ENCODE measurements at regions not wholly inside any gene's neighbourhood (a gene's known extent, or its start where the extent isn't known, plus 50 kb on each side); places are given as distances from the start of the nearest gene placed in this dataset.

GRCh38 chr3:187871204-187871591, 125.9 kb upstream of the BCL6 start:
- no peak for ATAC-seq (replicated peaks in 1 of 4)
- CTCF ChIA-PET, result interaction anchor here in 1 of 2 donors (1.0 kb wide), 1 partner anchor 56 kb away, joined by 3 read pairs; no protein-coding TSS in a partner anchor
- no peak overlapping the region for H3K4me3 ChIP-seq (ENCODE audit: control insufficient read depth in 1 of 2, extremely low read depth in 1 of 2, low read length in 1 of 2)
- no peaks in the 10 kb centered on the region for H3K9me3 Mint-ChIP-seq
- no peak overlapping the region for H3K27ac ChIP-seq (ENCODE audit: low read length)
- H3K4me1 Mint-ChIP-seq, result no peaks in the 10 kb centered on the region
- POLR2A ChIA-PET, result no interaction called here
- H3K9me3 ChIP-seq, result no peaks in the 10 kb centered on the region
- no peak overlapping the region for H3K27ac Mint-ChIP-seq
- no peaks in the 10 kb centered on the region for H3K4me1 ChIP-seq (ENCODE audit: control insufficient read depth in 1 of 2, extremely low read depth in 1 of 2, insufficient read depth in 2 of 2, low read length in 2 of 2)
- no peak overlapping the region for H3K4me3 Mint-ChIP-seq
- H3K27me3 Mint-ChIP-seq, result no peaks in the 10 kb centered on the region
- no peak for DNase-seq
- H3K36me3 Mint-ChIP-seq, result no peaks in the 10 kb centered on the region
- no peaks in the 10 kb centered on the region for H3K36me3 ChIP-seq (ENCODE audit: control insufficient read depth in 2 of 2, extremely low read depth in 1 of 2, insufficient read depth in 1 of 2, low read length in 1 of 2)
- H3K27me3 ChIP-seq (replicated peaks in 1 of 2; ENCODE audit: control insufficient read depth in 2 of 2, extremely low read depth in 1 of 2, insufficient read depth in 2 of 2, low read length in 1 of 2), result no peaks in the 10 kb centered on the region

- no peaks in the 10 kb centered on the region for H3K36me3 Mint-ChIP-seq
- H3K4me3 ChIP-seq (ENCODE audit: control insufficient read depth in 1 of 2, extremely low read depth in 1 of 2, low read length in 1 of 2), result no peak overlapping the region
- H3K4me1 ChIP-seq (ENCODE audit: control insufficient read depth in 1 of 2, extremely low read depth in 1 of 2, insufficient read depth in 2 of 2, low read length in 2 of 2), result no peaks in the 10 kb centered on the region
- H3K27me3 Mint-ChIP-seq, result no peaks in the 10 kb centered on the region
- DNase-seq (no peak), ATAC-seq (replicated peaks in 1 of 4) (no peak)
- H3K9me3 Mint-ChIP-seq, result no peaks in the 10 kb centered on the region
- no peaks in the 10 kb centered on the region for H3K9me3 ChIP-seq
- CTCF ChIA-PET, result interaction anchor here in 1 of 2 donors (1.0 kb wide), 1 partner anchor 55 kb away, joined by 3 read pairs; no protein-coding TSS in a partner anchor
- no peak overlapping the region for H3K27ac Mint-ChIP-seq
- POLR2A ChIA-PET, result no interaction called here
- no peaks in the 10 kb centered on the region for H3K27me3 ChIP-seq (replicated peaks in 1 of 2; ENCODE audit: control insufficient read depth in 2 of 2, extremely low read depth in 1 of 2, insufficient read depth in 2 of 2, low read length in 1 of 2)
- no peaks in the 10 kb centered on the region for H3K4me1 Mint-ChIP-seq
- no peaks in the 10 kb centered on the region for H3K36me3 ChIP-seq (ENCODE audit: control insufficient read depth in 2 of 2, extremely low read depth in 1 of 2, insufficient read depth in 1 of 2, low read length in 1 of 2)
- no peak overlapping the region for H3K4me3 Mint-ChIP-seq
- WGBS (ENCODE audit: insufficient coverage), result no CpG with 5 or more reads among the region's 1 CpG
- H3K27ac ChIP-seq (ENCODE audit: low read length), result no peak overlapping the region
Measured at GRCh38 chr3:187871848-187872247, 126.6 kb upstream of the BCL6 start.

GRCh38 chr3:187873843-187874242, 128.6 kb upstream of the BCL6 start:
- Mint-ChIP-seq H3K4me3 (no peak overlapping the region), H3K36me3 (no peaks in the 10 kb centered on the region), H3K9me3 (no peaks in the 10 kb centered on the region), H3K4me1 (no peaks in the 10 kb centered on the region), H3K27me3 (no peaks in the 10 kb centered on the region), H3K27ac (no peak overlapping the region)
- WGBS (ENCODE audit: insufficient coverage), result no CpG with 5 or more reads among the region's 1 CpG
- no peak for ATAC-seq (replicated peaks in 1 of 4)
- Histone ChIP-seq H3K36me3 (ENCODE audit: control insufficient read depth in 2 of 2, extremely low read depth in 1 of 2, insufficient read depth in 1 of 2, low read length in 1 of 2) (no peaks in the 10 kb centered on the region), H3K4me3 (ENCODE audit: control insufficient read depth in 1 of 2, extremely low read depth in 1 of 2, low read length in 1 of 2) (no peak overlapping the region), H3K9me3 (no peaks in the 10 kb centered on the region), H3K27ac (ENCODE audit: low read length) (no peak overlapping the region), H3K27me3 (replicated peaks in 1 of 2; ENCODE audit: control insufficient read depth in 2 of 2, extremely low read depth in 1 of 2, insufficient read depth in 2 of 2, low read length in 1 of 2) (no peaks in the 10 kb centered on the region), H3K4me1 (ENCODE audit: control insufficient read depth in 1 of 2, extremely low read depth in 1 of 2, insufficient read depth in 2 of 2, low read length in 2 of 2) (no peaks in the 10 kb centered on the region)
- ChIA-PET CTCF (no interaction called here), POLR2A (no interaction called here)
- DNase-seq, result no peak

- Histone ChIP-seq H3K4me3 (ENCODE audit: control insufficient read depth in 1 of 2, extremely low read depth in 1 of 2, low read length in 1 of 2) (no peak overlapping the region), H3K27ac (ENCODE audit: low read length) (no peak overlapping the region), H3K27me3 (replicated peaks in 1 of 2; ENCODE audit: control insufficient read depth in 2 of 2, extremely low read depth in 1 of 2, insufficient read depth in 2 of 2, low read length in 1 of 2) (no peaks in the 10 kb centered on the region), H3K9me3 (no peaks in the 10 kb centered on the region), H3K36me3 (ENCODE audit: control insufficient read depth in 2 of 2, extremely low read depth in 1 of 2, insufficient read depth in 1 of 2, low read length in 1 of 2) (no peaks in the 10 kb centered on the region), H3K4me1 (ENCODE audit: control insufficient read depth in 1 of 2, extremely low read depth in 1 of 2, insufficient read depth in 2 of 2, low read length in 2 of 2) (no peaks in the 10 kb centered on the region)
- no peaks in the 10 kb centered on the region for H3K4me1 Mint-ChIP-seq
- ChIA-PET POLR2A (no interaction called here), CTCF (no interaction called here)
- 100% methylated on average over 1 of the region's 4 CpGs for WGBS (ENCODE audit: insufficient coverage)
- ATAC-seq (replicated peaks in 1 of 4) (no peak), DNase-seq (no peak)
- H3K4me3 Mint-ChIP-seq, result no peak overlapping the region
- H3K36me3 Mint-ChIP-seq, result no peaks in the 10 kb centered on the region
- no peaks in the 10 kb centered on the region for H3K27me3 Mint-ChIP-seq
- no peak overlapping the region for H3K27ac Mint-ChIP-seq
- no peaks in the 10 kb centered on the region for H3K9me3 Mint-ChIP-seq
Measured at GRCh38 chr3:187875863-187876262, 130.6 kb upstream of the BCL6 start.

GRCh38 chr3:187878772-187879518, 133.7 kb upstream of the BCL6 start:
- no peaks in the 10 kb centered on the region for H3K27me3 Mint-ChIP-seq
- no peak for DNase-seq
- no peak for ATAC-seq (replicated peaks in 1 of 4)
- ChIA-PET POLR2A (interaction anchor here in 1 of 2 donors (0.6 kb wide), 1 partner anchor 262 kb away, joined by 4 read pairs; no protein-coding TSS in a partner anchor), CTCF (interaction anchor here (0.6 kb wide), 2 partner anchors 9 to 429 kb away, joined by 3 to 5 read pairs; no protein-coding TSS in a partner anchor)
- H3K27ac Mint-ChIP-seq, result no peak overlapping the region
- no peaks in the 10 kb centered on the region for H3K9me3 ChIP-seq
- no CpG with 5 or more reads among the region's 4 CpGs for WGBS (ENCODE audit: insufficient coverage)
- H3K36me3 ChIP-seq (ENCODE audit: control insufficient read depth in 2 of 2, extremely low read depth in 1 of 2, insufficient read depth in 1 of 2, low read length in 1 of 2), result no peaks in the 10 kb centered on the region
- no peaks in the 10 kb centered on the region for H3K4me1 Mint-ChIP-seq
- H3K4me3 Mint-ChIP-seq, result no peak overlapping the region
- no peaks in the 10 kb centered on the region for H3K27me3 ChIP-seq (replicated peaks in 1 of 2; ENCODE audit: control insufficient read depth in 2 of 2, extremely low read depth in 1 of 2, insufficient read depth in 2 of 2, low read length in 1 of 2)
- no peaks in the 10 kb centered on the region for H3K36me3 Mint-ChIP-seq
- H3K27ac ChIP-seq (ENCODE audit: low read length), result no peak overlapping the region
- no peaks in the 10 kb centered on the region for H3K9me3 Mint-ChIP-seq
- H3K4me1 ChIP-seq (ENCODE audit: control insufficient read depth in 1 of 2, extremely low read depth in 1 of 2, insufficient read depth in 2 of 2, low read length in 2 of 2), result no peaks in the 10 kb centered on the region
- H3K4me3 ChIP-seq (ENCODE audit: control insufficient read depth in 1 of 2, extremely low read depth in 1 of 2, low read length in 1 of 2), result no peak overlapping the region

- H3K9me3 ChIP-seq, result no peaks in the 10 kb centered on the region
- H3K27me3 ChIP-seq (replicated peaks in 1 of 2; ENCODE audit: control insufficient read depth in 2 of 2, extremely low read depth in 1 of 2, insufficient read depth in 2 of 2, low read length in 1 of 2), result no peaks in the 10 kb centered on the region
- Mint-ChIP-seq H3K4me3 (no peak overlapping the region), H3K36me3 (no peaks in the 10 kb centered on the region), H3K27ac (no peak overlapping the region), H3K9me3 (no peaks in the 10 kb centered on the region), H3K4me1 (no peaks in the 10 kb centered on the region), H3K27me3 (no peaks in the 10 kb centered on the region)
- H3K4me1 ChIP-seq (ENCODE audit: control insufficient read depth in 1 of 2, extremely low read depth in 1 of 2, insufficient read depth in 2 of 2, low read length in 2 of 2), result no peaks in the 10 kb centered on the region
- H3K36me3 ChIP-seq (ENCODE audit: control insufficient read depth in 2 of 2, extremely low read depth in 1 of 2, insufficient read depth in 1 of 2, low read length in 1 of 2), result no peaks in the 10 kb centered on the region
- POLR2A ChIA-PET, result no interaction called here
- no CpG with 5 or more reads among the region's 1 CpG for WGBS (ENCODE audit: insufficient coverage)
- ATAC-seq (replicated peaks in 1 of 4) (no peak), DNase-seq (no peak)
- H3K27ac ChIP-seq (ENCODE audit: low read length), result no peak overlapping the region
- CTCF ChIA-PET, result no interaction called here
- H3K4me3 ChIP-seq (ENCODE audit: control insufficient read depth in 1 of 2, extremely low read depth in 1 of 2, low read length in 1 of 2), result no peak overlapping the region
Measured at GRCh38 chr3:187880441-187880840, 135.2 kb upstream of the BCL6 start.

GRCh38 chr3:187880851-187881250, 135.6 kb upstream of the BCL6 start:
- H3K27me3 Mint-ChIP-seq, result no peaks in the 10 kb centered on the region
- no peak overlapping the region for H3K4me3 ChIP-seq (ENCODE audit: control insufficient read depth in 1 of 2, extremely low read depth in 1 of 2, low read length in 1 of 2)
- H3K4me1 Mint-ChIP-seq, result no peaks in the 10 kb centered on the region
- no peaks in the 10 kb centered on the region for H3K27me3 ChIP-seq (replicated peaks in 1 of 2; ENCODE audit: control insufficient read depth in 2 of 2, extremely low read depth in 1 of 2, insufficient read depth in 2 of 2, low read length in 1 of 2)
- no peaks in the 10 kb centered on the region for H3K4me1 ChIP-seq (ENCODE audit: control insufficient read depth in 1 of 2, extremely low read depth in 1 of 2, insufficient read depth in 2 of 2, low read length in 2 of 2)
- H3K36me3 ChIP-seq (ENCODE audit: control insufficient read depth in 2 of 2, extremely low read depth in 1 of 2, insufficient read depth in 1 of 2, low read length in 1 of 2), result no peaks in the 10 kb centered on the region
- H3K36me3 Mint-ChIP-seq, result no peaks in the 10 kb centered on the region
- H3K4me3 Mint-ChIP-seq, result no peak overlapping the region
- WGBS (ENCODE audit: insufficient coverage), result no CpG with 5 or more reads among the region's 1 CpG
- no peaks in the 10 kb centered on the region for H3K9me3 Mint-ChIP-seq
- H3K9me3 ChIP-seq, result no peaks in the 10 kb centered on the region
- ATAC-seq (replicated peaks in 1 of 4), result no peak
- no peak overlapping the region for H3K27ac Mint-ChIP-seq
- POLR2A ChIA-PET, result no interaction called here
- DNase-seq, result no peak
- CTCF ChIA-PET, result no interaction called here
- no peak overlapping the region for H3K27ac ChIP-seq (ENCODE audit: low read length)

Measured in T-cell (primary cell).